SW480 (cell line): ENCODE measurements at regions not wholly inside any gene's neighbourhood (a gene's known extent, or its start where the extent isn't known, plus 50 kb on each side); places are given as distances from the start of the nearest gene placed in this dataset.
"Not testable (repeated sequence)": the region's sequence is repeated elsewhere in the genome, so short reads cannot be mapped to it uniquely, and the experiment has no call there.

Source experiments
- DNase-seq: peaks from one replicate; pipeline ENCODE4 v3.0.0-alpha.2; 2016; ENCODE audit warnings: low spot score

DNA sequence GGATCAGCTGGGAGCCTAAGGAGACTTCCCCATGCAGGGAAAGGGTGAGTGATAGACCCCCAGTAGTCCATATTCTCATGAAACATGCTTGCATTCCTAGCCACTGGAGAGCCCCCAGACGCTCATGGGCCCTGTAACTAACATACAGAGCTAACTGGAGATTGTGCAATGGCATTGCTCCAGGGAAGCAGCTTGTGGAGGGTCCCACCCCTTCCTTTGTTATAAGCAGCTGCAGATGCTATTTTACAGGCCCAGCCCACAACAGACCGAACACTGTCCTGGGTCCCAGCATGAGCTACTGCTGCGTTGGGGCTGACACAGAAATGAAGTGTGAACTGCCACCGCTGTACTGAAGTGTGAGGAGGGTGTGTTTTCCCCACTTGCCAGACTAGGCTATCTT, 1465.7 kb upstream of the DIAPH2 start:
- DNase-seq: no peak

DNA sequence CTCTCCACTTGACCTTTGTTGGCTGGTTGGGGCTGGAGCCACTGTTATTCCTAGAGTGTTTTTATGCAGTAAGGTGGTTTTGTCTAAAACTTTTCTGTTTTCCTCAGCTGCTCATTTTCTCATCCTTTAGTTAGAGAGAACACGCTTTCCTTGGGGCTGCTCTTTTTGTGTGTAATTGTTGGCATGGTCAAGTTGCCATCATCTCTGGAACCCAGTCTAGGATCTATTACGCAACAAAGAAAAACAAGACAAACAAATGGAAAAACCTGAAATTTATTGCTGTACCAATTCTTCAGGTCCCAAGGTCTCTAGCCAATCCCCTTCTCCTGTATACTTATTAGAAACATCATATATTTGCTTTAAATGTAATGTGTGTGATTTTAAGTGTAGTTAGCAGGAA, 1436.3 kb upstream of the DIAPH2 start:
- DNase-seq: no peak

DNA sequence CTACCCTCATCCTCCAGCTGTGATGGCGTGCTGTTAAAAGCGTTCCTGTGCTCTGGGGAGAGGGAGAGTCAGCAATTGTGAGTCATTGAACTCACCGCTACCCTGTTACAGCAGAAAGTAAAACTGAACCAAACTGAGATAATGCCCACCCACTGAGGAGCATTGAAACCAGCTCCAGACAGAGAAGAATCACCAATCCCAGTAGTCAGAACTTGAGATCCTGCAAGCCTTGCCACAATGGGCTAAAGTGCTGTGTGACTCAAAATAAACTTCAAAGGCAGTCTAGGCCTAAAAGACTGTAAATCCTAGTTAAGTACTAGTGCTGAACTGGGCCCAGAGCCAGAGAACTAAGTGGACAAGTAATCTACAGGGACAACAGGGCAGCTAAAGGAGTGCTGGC, 1394.2 kb upstream of the DIAPH2 start:
- no peak for DNase-seq

DNA sequence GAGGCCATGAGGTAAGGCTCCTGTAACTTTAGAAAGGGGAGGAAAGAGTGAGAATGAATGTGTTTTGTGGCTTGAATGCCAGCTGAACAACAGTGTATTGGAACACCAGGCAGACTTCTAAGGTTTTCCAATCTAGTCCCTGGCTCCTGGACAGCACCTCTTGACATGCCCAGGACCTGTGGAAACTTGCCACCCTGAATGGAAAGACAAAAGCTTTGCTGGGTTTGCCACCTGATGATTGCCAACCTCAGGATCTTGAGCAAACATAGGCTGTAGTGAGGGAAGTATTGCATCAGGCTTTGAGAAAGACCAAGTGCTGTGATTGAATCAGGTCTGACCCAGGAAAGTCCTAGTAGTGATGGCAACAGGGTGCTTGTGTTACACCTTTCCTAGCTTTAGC, 1393.1 kb upstream of the DIAPH2 start:
- no peak for DNase-seq

DNA sequence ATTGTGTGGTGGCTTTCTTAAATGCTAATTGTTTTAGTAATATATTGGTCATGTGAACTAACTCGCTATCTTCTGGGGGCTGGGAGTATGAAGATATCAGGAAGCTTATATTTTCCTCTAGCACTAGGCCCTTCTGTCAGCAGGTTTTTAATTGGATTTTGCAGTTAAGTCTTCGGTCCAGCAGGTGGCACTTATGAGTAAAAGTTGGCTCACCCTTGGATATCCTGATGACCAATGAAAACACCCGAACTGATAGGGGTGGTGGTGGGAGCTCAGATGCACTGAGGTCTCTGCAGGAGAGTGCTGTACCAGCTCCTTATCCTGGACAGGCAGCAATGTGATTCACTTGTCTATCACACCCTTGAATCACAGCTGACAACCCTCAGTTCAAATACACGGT, 1365.8 kb upstream of the DIAPH2 start:
- no peak for DNase-seq

DNA sequence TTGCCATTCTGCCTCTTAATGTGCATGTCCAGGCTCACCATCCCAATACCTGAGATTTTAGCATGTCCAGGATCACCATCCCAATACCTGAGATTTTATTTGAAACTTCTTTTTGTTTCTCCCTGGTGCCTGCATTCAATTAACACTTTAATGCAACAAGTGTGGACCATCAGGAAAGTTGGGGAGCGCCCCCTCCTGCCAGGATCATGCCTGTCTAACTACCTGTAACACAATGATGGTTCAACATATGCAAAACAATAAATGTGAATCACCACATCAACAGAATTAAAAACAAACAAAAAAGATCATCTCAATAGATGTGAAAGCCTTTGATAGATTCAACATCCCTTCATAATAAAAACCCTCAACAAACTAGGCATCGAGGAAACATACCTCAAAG, 1359.5 kb upstream of the DIAPH2 start:
- DNase-seq: no peak

DNA sequence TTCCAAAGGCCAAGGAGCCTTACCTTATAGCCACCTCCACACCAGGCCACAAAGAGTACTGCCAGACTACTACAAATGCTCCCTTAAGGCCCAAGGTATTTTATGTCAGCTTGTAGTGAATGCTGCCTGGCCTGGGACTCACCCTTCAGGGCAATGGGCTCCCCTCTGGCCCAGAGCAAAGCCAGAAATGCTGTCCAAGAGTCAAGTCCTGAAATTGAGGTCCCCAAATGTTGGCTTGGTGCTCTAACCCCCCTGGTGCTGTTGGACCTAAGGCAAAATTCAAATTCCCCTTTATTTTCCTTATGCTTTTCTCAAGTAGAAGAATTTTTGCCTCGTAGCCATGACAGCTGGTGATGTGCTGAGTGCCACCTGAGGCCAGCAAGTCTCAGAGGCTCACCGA, 1354.3 kb upstream of the DIAPH2 start:
- no peak for DNase-seq

DNA sequence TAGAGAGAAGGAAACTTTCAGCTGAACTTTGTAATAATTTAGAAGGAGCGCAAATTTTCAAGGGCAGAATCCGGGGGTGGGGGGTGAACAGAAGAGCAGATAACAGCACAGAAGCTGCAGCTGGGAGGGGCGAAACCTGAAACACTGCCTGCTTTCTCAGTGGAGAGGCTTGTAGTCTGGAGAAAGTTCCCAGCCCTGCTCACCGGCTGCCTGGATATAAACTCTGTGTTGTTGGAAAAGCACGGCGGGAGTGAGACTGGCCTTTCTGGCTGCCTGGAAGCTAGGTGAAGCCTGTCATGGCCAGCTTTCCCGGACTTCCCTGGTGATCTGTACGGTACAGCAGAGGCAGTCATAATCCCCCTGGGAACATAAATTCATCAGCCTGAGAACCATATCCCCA, 1352.1 kb upstream of the DIAPH2 start:
- DNase-seq: no peak

DNA sequence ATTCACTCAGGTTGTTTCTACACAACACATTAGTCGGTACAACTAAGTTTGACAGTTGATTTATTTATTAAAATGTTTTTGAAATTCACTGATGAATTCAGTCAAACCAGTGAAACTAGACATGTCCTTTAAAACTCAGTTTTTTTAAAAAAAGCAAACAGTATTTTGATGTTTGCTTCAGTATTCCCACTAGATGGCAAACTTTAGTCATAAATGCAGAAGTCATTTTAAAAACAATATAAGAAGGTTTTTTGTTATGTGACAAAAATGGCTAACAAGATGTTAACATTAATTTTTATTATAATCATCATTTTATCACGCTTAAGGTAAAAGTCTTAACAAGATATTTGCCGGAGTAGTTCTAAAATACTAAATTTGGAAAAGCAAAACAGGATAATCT, 1337.8 kb upstream of the DIAPH2 start:
- no peak for DNase-seq

DNA sequence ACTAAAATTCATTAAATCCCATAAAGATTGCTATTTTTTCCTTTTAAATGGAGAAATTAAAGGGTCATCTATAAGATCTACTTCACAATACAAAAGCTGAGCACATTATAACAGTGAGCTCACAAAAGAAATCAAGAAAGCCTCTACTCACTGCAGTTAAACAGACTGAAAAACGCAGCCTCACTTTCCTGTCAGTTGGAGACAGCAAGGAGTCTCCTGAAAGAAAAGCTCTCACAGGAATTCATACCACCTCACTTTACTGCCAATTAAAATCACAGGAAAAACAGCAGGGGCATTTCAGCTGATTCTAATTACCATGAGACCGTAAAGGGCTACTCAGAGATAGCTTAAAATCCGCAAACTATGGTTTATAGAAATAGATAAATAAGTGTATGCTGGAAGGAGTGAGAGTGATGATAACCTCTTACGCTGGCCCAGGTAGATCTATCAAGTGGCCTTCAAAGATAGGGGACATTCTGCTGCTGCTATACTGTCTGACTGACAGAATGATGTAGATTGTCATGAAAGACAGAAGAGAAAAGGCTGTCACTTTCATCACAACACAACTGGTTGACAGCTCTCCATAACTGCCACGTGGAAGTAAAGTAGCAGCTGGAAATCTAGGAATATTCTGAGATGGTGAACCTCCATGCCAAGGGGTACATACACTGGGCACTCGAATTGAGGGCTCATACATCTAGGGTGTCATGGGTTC, 1333.7 kb upstream of the DIAPH2 start:
- DNase-seq: no peak

DNA sequence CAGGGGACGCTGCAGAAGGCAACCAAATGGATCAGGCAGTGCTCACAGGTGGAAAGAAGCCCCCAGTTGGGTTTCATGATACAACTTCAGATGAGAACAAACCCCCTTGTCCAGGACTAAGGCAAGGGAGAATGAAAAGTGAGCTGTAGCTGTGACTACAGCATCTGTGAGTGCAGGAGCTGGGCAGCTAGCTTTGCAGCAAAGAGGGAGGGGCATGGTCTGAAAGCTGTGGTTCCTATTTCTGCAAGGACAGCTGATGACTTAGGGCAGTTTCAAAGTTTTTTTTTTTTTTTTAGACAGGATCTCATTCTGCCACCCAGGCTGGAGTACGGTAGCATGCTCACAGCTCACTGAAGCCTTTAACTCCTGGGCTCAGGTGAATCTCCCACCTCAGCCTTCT, 1317.4 kb upstream of the DIAPH2 start:
- no peak for DNase-seq

DNA sequence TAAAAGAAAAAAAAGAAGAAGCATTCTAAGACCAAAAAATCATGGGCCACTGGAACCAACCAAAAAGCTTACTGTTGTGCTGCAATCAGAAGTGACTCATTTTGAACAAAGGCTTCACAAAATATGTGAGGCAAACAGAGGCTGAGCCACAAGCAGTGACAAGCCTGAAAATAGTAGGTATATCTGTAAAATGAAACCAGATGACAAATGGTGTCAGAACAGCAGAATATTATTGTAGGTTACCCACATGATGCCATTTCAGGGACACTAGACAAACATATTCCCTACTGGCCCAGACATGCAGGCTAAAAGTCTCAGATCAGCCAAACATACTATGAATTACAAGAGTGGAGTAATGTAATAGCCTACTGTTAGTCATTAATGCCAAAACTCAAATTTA, 1301.8 kb upstream of the DIAPH2 start:
- DNase-seq: no peak

DNA sequence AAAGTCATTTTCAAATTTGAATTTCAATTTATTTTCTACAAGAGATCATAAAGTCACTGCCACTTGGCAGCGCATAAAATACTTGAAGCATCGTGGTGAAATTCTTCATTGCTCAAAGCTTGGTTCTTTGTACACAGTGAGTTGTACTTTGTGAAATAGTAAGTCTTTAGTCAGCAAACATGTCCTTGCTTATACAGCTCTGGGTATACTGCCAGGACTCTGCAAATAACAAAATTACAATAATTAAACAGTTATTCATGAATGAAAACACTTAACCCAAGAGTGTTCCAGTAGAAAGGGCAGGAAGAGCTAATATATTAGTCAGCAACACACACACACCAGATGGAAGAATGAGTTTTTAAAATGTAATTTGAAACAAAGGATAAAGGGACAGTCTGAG, 1300.9 kb upstream of the DIAPH2 start:
- no peak for DNase-seq

DNA sequence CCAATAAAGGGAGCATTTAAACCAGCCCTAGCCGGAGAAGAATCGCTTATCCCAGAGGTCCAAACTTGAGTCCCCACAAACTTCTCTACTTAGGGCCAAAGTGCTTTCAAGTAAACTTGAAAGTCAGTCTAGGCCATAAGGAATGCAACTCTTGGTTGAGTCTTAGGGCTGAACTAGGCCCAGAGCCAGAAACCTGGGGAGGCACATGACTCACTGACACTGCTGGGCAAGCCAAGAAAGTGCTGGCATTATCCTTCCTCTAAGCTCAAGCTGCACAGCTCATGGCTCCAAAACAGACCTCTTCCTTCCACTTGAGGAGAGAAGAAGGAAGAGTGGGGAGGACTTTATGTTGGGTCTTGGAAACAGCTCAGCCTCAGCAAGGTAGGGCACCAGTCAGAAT, 1257.3 kb upstream of the DIAPH2 start:
- DNase-seq: no peak

DNA sequence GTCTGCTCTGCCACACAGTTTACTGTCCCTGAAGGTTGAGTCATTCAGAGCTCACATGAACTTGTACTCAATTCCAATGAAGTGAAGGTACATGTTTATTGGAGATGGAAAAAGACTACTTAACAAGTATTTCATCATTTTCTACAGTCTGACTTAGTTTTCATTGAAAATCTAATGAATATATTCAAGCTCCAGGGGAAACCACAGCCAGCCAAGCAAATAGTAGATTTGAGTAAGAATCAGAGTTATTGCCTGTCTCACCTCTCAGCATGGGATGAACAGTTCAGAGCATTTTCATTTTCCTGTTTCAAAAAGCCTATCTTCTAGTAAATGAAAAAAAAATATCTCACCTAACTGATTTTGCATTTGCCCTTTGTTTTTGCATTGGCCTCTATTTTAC, 1249.4 kb upstream of the DIAPH2 start:
- DNase-seq: no peak

DNA sequence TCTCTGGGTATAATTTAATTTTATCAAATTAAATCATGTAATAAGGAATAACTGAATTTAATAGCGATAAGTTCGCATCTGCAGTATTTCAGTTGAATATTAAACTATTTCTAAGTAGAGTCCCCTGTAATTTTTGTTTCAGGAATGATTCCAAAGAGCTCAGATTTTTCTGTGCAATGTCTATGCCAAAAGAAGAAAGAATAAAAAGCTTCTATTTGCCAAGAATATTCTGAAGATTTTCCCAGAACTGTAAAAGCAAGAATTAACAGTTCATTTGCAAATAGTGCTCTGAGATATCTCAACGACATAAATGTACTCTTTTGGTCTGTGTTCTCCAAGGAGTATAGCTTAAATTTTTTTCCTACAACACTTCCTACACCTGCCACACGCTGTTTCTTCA, 1242.8 kb upstream of the DIAPH2 start:
- no peak for DNase-seq

DNA sequence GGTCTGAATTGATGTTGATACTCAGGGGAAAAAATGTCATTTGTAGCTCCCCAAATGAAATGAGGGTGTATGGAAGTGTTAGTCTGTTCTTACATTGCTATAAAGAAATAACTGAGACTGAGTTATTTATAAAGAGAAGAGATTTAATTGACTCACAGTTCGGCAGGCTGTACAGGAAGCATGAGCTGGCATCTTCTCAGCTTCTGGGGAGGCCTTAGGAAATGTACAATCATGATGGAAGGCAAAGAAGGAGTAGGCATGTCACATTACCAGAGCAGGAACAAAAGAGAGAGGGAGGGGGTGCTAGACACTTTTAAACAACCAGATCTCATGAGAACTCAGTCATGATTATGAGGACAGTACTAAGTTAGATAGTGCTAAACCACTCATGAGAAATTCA, 1199.9 kb upstream of the DIAPH2 start:
- no peak for DNase-seq

DNA sequence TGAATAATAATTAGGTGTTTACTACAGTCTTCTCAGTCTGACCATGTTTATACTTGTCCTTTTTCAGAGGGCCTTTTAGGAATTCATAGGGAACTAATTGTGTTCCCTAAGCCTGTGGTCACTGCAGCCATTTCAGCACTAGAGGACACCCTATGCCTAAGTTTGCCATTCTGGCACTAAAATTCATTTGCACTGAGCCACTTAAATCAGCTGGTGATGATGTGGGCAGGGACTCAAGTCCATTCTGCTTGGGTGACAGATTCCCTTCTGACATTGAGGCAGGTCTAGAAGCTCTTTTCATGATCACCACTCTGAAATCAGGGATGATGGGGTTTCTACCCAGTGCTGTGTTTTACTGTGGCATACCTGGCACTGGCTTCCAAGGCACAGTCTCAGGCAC, 1178.9 kb upstream of the DIAPH2 start:
- DNase-seq: no peak

DNA sequence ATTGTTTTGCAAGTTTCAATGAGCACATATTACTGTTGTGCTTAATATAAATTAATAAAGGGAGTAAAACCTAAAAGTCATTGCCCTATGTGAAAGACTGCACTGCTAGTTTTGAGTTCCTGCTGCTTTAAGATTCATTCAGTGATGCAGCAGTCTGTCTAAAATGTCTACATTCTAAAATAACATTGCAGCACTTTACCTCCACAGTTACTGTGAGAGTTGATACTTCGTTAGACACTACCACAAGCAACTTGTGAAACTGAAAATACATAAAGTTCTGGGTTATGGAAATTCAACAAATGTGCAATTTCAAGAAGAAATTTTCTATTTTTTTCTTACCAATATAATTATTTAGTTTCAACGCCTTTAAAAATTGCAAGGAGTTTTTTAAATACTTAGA, 1175.2 kb upstream of the DIAPH2 start:
- DNase-seq: no peak

DNA sequence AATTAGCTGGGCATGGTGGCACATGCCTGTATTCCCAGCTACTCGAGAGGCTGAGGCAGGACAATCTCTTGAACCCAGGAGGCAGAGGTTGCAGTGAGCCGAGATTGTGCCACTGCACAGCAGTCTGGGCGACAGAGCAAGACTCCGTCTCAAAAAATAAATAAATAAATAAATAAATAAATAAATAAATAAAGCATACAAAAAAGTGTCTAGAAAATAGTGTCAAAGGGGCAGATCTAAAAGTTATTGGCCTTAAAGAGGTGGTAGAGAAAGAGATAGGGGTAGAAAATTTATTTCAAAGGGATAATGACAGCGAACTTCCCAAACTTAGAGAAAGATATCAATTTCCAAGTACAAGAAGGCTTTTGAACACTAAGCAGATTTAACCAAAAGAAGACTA, 1160.6 kb upstream of the DIAPH2 start:
- DNase-seq: not testable (repeated sequence)

DNA sequence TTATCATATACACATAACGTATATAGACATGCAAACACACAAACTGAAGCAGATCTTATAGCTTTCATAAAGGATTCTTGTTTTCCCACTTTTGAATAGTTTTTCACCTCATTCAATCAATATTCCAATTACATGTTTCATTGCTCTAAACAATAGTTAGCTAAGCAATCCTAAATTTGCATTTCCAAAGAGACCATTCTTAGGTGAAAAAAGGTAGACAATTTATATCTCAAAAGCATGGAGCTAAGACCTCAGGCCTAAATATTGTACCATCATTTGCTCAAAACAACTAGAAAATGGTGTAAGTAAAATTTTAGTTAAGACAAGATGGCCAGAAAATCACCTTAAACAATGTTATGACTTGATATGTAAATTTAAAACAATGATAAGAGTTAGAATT, 1148.5 kb upstream of the DIAPH2 start:
- DNase-seq: no peak

DNA sequence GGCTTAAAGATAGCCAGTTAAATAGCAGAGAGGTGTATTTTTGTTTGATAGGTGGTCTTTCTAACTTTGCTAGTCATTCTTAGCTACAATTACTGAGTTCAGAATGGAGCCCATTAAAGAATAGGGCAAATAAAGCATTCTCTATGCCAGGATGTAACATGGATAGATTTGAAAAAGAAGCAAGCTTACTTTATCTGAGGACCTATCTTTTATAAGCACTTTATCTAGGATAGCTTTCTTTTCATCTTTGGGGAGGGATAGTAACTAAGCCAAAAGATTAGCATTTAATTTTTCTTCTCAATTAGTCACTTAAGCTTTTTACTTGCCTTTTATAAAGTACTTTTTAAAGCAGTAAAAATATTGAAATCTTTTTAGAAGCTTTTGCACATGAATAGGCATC, 1148.0 kb upstream of the DIAPH2 start:
- no peak for DNase-seq

DNA sequence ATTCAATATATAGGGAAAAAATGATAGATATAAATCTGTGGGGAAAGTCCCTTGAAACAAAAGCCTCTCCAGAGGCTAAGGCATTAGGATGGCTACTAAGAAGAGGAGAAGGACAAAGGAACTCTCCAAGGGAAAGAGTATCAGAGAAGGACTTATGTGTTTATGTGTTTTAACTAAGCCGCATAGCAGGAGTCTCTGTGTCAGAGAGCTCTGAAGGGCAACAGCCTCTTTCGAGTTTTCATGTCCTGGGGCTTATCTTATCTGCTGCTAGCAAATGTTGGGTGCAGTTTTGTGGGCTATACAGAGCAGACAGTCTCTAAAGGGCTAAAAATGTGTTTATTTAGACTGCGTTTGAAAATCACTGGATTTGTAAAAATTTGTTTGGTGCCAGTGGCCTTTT, 1145.6 kb upstream of the DIAPH2 start:
- no peak for DNase-seq

DNA sequence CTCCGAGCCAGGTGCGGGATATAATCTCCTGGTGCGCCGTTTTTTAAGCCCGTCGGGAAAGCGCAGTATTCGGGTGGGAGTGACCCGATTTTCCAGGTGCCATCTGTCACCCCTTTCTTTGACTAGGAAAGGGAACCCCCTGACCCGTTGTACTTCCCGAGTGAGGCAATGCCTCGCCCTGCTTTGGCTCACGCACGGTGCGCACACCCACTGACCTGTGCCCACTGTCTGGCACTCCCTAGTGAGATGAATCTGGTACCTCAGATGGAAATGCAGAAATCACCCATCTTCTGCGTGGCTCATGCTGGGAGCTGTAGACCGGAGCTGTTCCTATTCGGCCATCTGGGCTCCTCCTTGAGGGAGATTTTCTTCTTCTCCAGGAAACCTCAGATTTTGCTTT, 1135.1 kb upstream of the DIAPH2 start:
- DNase-seq: not testable (repeated sequence)

DNA sequence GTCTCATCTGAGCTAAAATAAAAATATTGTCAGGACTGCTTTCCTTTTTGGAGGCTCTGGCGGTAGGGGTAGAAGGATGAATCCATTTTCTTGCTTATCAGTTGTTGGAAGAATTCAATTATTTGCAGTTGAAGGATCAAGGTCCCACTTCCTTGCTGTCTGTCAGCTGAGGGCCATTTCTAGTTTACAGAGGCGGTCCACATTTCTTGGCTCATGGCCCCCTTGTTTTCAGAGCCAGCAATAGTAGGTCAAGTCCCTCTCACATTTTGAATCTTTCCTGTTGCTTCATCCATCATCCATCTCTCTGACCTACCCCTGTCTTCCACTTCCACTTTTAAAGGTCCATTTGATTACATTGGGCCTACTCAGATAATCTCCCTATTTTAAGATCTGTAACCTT, 1099.3 kb upstream of the DIAPH2 start:
- DNase-seq: no peak
